Adrenal gland (tissue), 5 donors: ENCODE measurements at regions not wholly inside any gene's neighbourhood (a gene's known extent, or its start where the extent isn't known, plus 50 kb on each side); places are given as distances from the start of the nearest gene placed in this dataset.

ENCODE experiments used
- POLR2A ChIP-seq, 2 donors: fragments of 450-650 bp; IDR thresholded peaks; one replicate each; pipeline ENCODE4 v1.6.1; 2017; ENCODE audit warnings: antibody characterized with exemption in 2 of 2, mild to moderate bottlenecking in 2 of 2, moderate library complexity in 1 of 2
- TF ChIP-seq, protein P1 (sequence below), 6 experiments: fragments of 450-650 bp in 4 of 6; fragments of 200-600 bp in 2 of 6; sonication (generic) in 1 of 6; IDR thresholded peaks; 1 replicate in 5 of 6; 2 replicates in 1 of 6; pipeline versions ENCODE4 v1.5.1 to v1.8.0; 2016 to 2021; ENCODE audit warnings: antibody characterized with exemption in 6 of 6, mild to moderate bottlenecking in 2 of 6, moderate library complexity in 1 of 6
- donor health status: DM: no; HTN: no; CAD: no.

DNA sequence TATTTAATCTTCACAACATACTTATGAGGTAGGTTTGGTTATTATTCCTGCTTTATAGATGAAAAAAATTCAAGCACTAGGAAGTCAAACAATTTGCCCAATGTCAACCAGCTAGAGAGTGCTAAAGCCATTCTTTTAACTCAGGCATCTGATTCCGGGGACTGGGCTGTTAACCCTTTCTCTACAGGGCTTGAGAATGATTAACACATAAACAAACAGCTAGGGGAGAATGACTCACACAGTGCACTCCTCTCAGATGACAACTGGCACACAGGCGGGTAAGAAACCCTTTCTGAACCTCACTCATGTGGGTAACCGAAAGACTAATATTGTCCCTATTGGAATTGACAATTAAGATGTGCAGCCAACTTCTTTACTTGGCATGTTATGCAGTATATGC, 86.3 kb upstream of the FSHR start:
- TF ChIP-seq POLR2A (IDR thresholded peaks at IDR 0.05): no peak
- TF ChIP-seq, protein P1, sequence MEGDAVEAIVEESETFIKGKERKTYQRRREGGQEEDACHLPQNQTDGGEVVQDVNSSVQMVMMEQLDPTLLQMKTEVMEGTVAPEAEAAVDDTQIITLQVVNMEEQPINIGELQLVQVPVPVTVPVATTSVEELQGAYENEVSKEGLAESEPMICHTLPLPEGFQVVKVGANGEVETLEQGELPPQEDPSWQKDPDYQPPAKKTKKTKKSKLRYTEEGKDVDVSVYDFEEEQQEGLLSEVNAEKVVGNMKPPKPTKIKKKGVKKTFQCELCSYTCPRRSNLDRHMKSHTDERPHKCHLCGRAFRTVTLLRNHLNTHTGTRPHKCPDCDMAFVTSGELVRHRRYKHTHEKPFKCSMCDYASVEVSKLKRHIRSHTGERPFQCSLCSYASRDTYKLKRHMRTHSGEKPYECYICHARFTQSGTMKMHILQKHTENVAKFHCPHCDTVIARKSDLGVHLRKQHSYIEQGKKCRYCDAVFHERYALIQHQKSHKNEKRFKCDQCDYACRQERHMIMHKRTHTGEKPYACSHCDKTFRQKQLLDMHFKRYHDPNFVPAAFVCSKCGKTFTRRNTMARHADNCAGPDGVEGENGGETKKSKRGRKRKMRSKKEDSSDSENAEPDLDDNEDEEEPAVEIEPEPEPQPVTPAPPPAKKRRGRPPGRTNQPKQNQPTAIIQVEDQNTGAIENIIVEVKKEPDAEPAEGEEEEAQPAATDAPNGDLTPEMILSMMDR (IDR thresholded peaks at IDR 0.05): no peak
